PC-9 (cell line): ENCODE measurements at regions not wholly inside any gene's neighbourhood (a gene's known extent, or its start where the extent isn't known, plus 50 kb on each side); places are given as distances from the start of the nearest gene placed in this dataset.
"Not testable (repeated sequence)": the region's sequence is repeated elsewhere in the genome, so short reads cannot be mapped to it uniquely, and the experiment has no call there.

ENCODE experiments used
- BruUV-seq: library from RNA; stranded (reverse); fragments of 400-500 nt; replicated peaks from 2 replicates; lab custom pipeline; 2021; lab: Mats Ljungman, UMichigan
- CTCF ChIA-PET: fragments of 300-600 bp; sonication (Branson Sonifier 250); formaldehyde crosslinking; loops from one replicate; lab custom pipeline; 2022; ENCODE audit warnings: antibody characterized with exemption; lab: Charles Lee
- POLR2A ChIA-PET: fragments of 300-600 bp; sonication (Branson Sonifier 250); formaldehyde crosslinking; loops from one replicate; lab custom pipeline; 2022; ENCODE audit warnings: antibody characterized with exemption; ENCODE audit not compliant: unreplicated experiment; lab: Charles Lee
- DNase-seq, 2 experiments: peaks; one replicate each; pipeline versions ENCODE4 v3.0.0 to v3.0.0-alpha.2; 2015 to 2022; ENCODE audit warnings: mixed read lengths in 1 of 2
- H2AFZ ChIP-seq: fragments of 200-600 bp; sonication (generic); 2 replicates; pipeline ENCODE4 v1.8.1; 2017; ENCODE audit warnings: antibody characterized with exemption
- H3F3A ChIP-seq: fragments of 200-600 bp; sonication (generic); 2 replicates; pipeline ENCODE4 v1.8.1; 2017; ENCODE audit warnings: antibody characterized with exemption, mild to moderate bottlenecking, low read depth; ENCODE audit not compliant: insufficient read depth
- H3K27ac ChIP-seq: fragments of 200-600 bp; sonication (generic); 2 replicates; pipeline ENCODE4 v1.6.1; 2016; ENCODE audit warnings: mixed run types
- H3K27me3 ChIP-seq: fragments of 200-600 bp; sonication (generic); 2 replicates; pipeline ENCODE4 v1.6.1; 2016; ENCODE audit warnings: low read depth, mixed run types; ENCODE audit not compliant: insufficient read depth
- H3K36me3 ChIP-seq: fragments of 200-600 bp; sonication (generic); 2 replicates; pipeline ENCODE4 v1.6.1; 2016; ENCODE audit warnings: low read depth, mixed run types
- H3K4me1 ChIP-seq: fragments of 200-600 bp; sonication (generic); replicated peaks from 2 replicates; pipeline ENCODE4 v1.6.1; 2016; ENCODE audit warnings: mixed run types; ENCODE audit not compliant: insufficient read depth
- H3K4me2 ChIP-seq: fragments of 200-600 bp; sonication (generic); 2 replicates; pipeline ENCODE4 v1.6.1; 2017; ENCODE audit warnings: mixed run types
- H3K4me3 ChIP-seq: fragments of 200-600 bp; sonication (generic); 2 replicates; pipeline ENCODE4 v1.6.1; 2016; ENCODE audit warnings: mixed run types
- H3K79me2 ChIP-seq: fragments of 200-600 bp; sonication (generic); 2 replicates; pipeline ENCODE4 v1.6.1; 2017; ENCODE audit warnings: low read depth, mixed run types
- H3K9me2 ChIP-seq: fragments of 200-600 bp; sonication (generic); 2 replicates; pipeline ENCODE4 v1.8.1; 2017; ENCODE audit warnings: mild to moderate bottlenecking; ENCODE audit not compliant: insufficient read depth
- H3K9me3 ChIP-seq: fragments of 200-600 bp; sonication (generic); 2 replicates; pipeline ENCODE4 v1.8.1; 2016; ENCODE audit warnings: low read depth; ENCODE audit not compliant: insufficient read depth
- H4K20me1 ChIP-seq: fragments of 200-600 bp; sonication (generic); 2 replicates; pipeline ENCODE4 v1.8.1; 2017; ENCODE audit not compliant: insufficient read depth
- CTCF ChIP-seq: fragments of 200-600 bp; sonication (generic); conservative IDR thresholded peaks from 2 replicates; pipeline ENCODE4 v1.6.1; 2017; ENCODE audit warnings: mixed run types, antibody characterized with exemption, mild to moderate bottlenecking, moderate library complexity
- EZH2 ChIP-seq: fragments of 200-600 bp; sonication (generic); IDR thresholded peaks from 2 replicates; pipeline ENCODE4 v1.8.0; 2017; ENCODE audit warnings: antibody characterized with exemption, low read depth
- intact Hi-C: fragments of 100-400 bp; cut with micrococcal nuclease; formaldehyde crosslinking; loops from one replicate; pipeline ENCODE4 v1.10.0; 2022; ENCODE audit not compliant: unreplicated experiment

GRCh38 chr12:131413471-131413870, 297.4 kb upstream of the SFSWAP start:
- Histone ChIP-seq H2AFZ (no peak overlapping the region), H3K36me3 (no peaks in the 10 kb centered on the region), H3F3A (no peaks in the 10 kb centered on the region), H3K4me1 (no peaks in the 10 kb centered on the region), H3K79me2 (no peaks in the 10 kb centered on the region), H4K20me1 (no peaks in the 10 kb centered on the region), H3K4me2 (no peak overlapping the region), H3K4me3 (no peak overlapping the region), H3K9me2 (no peaks in the 10 kb centered on the region), H3K9me3 (no peaks in the 10 kb centered on the region), H3K27me3 (peaks cover 60% of the 10 kb centered on the region), H3K27ac (no peak overlapping the region)
- CTCF ChIA-PET: no interaction called here
- POLR2A ChIA-PET: no interaction called here
- BruUV-seq: no TSS peak
- no peak for TF ChIP-seq EZH2
- DNase-seq: no peak
- intact Hi-C loops: no loop called here

GRCh38 chr12:131414155-131414922, 296.6 kb upstream of the SFSWAP start:
- H3K4me3 ChIP-seq, H3K79me2 ChIP-seq, CTCF ChIA-PET, H3K36me3 ChIP-seq, H3K4me1 ChIP-seq, H2AFZ ChIP-seq, DNase-seq, H3K9me3 ChIP-seq, POLR2A ChIA-PET, H3K4me2 ChIP-seq, H3F3A ChIP-seq, H3K9me2 ChIP-seq, H4K20me1 ChIP-seq, intact Hi-C loops, BruUV-seq, H3K27ac ChIP-seq: not testable (repeated sequence)
- H3K27me3 ChIP-seq: peaks cover 63% of the 10 kb centered on the region

- Histone ChIP-seq H3K4me2 (no peak overlapping the region), H3K9me2 (no peaks in the 10 kb centered on the region), H2AFZ (no peak overlapping the region), H3K27ac (no peak overlapping the region), H4K20me1 (no peaks in the 10 kb centered on the region), H3K27me3 (peaks cover 75% of the 10 kb centered on the region), H3K36me3 (no peaks in the 10 kb centered on the region), H3K4me3 (no peak overlapping the region), H3K9me3 (no peaks in the 10 kb centered on the region), H3F3A (no peaks in the 10 kb centered on the region), H3K79me2 (no peaks in the 10 kb centered on the region), H3K4me1 (no peaks in the 10 kb centered on the region)
- intact Hi-C loops: no loop called here
- TF ChIP-seq CTCF: no peak
- TF ChIP-seq EZH2: no peak
- ChIA-PET CTCF (no interaction called here), POLR2A (no interaction called here)
- no TSS peak for BruUV-seq
- no peak for DNase-seq
Observed at GRCh38 chr12:131415781-131416180, 295.1 kb upstream of the SFSWAP start.

- Histone ChIP-seq H3K79me2 (no peaks in the 10 kb centered on the region), H3K9me3 (no peaks in the 10 kb centered on the region), H2AFZ (no peak overlapping the region), H3K36me3 (no peaks in the 10 kb centered on the region), H3K4me2 (no peak overlapping the region), H3F3A (no peaks in the 10 kb centered on the region), H3K27ac (no peak overlapping the region), H3K4me1 (no peaks in the 10 kb centered on the region), H3K27me3 (peaks cover 81% of the 10 kb centered on the region), H4K20me1 (no peaks in the 10 kb centered on the region), H3K4me3 (no peak overlapping the region), H3K9me2 (no peaks in the 10 kb centered on the region)
- TF ChIP-seq CTCF (no peak), EZH2 (no peak)
- intact Hi-C loops: no loop called here
- ChIA-PET POLR2A (no interaction called here), CTCF (no interaction called here)
- DNase-seq: no peak
- BruUV-seq: no TSS peak
Observed at GRCh38 chr12:131418121-131418520, 292.8 kb upstream of the SFSWAP start.
